Endothelial cell of umbilical vein (primary cell): ENCODE measurements at regions not wholly inside any gene's neighbourhood (a gene's known extent, or its start where the extent isn't known, plus 50 kb on each side); places are given as distances from the start of the nearest gene placed in this dataset.

Experiments
- EZH2 ChIP-seq: IDR thresholded peaks from 2 replicates; pipeline ENCODE4 v1.6.1; 2012; ENCODE audit warnings: borderline replicate concordance, low read depth, mild to moderate bottlenecking, moderate library complexity, low read length, inconsistent platforms; ENCODE audit not compliant: severe bottlenecking
- JUN ChIP-seq: IDR thresholded peaks from 2 replicates; pipeline ENCODE4 v1.6.1; 2011; ENCODE audit warnings: borderline replicate concordance, low read depth; ENCODE audit not compliant: insufficient read length, insufficient read depth
- MYC ChIP-seq: IDR thresholded peaks from one replicate; pipeline ENCODE4 v1.6.1; 2011; ENCODE audit warnings: mild to moderate bottlenecking, low read depth, low read length
- POLR2A ChIP-seq: IDR thresholded peaks from 2 replicates; pipeline ENCODE4 v1.6.1; 2012; ENCODE audit warnings: low read depth, mild to moderate bottlenecking, control low read depth, low read length
- TF ChIP-seq, protein P1 (sequence below), 2 donors: IDR thresholded peaks; 1 replicate in 1 of 2; 2 replicates in 1 of 2; pipeline ENCODE4 v1.5.1; 2011; ENCODE audit warnings: low read length in 2 of 2, mild to moderate bottlenecking in 2 of 2, moderate library complexity in 2 of 2, control low read depth in 1 of 2, inconsistent platforms in 1 of 2, low read depth in 1 of 2; ENCODE audit not compliant: insufficient read depth in 1 of 2; ENCODE audit errors: extremely low read depth in 1 of 2

DNA sequence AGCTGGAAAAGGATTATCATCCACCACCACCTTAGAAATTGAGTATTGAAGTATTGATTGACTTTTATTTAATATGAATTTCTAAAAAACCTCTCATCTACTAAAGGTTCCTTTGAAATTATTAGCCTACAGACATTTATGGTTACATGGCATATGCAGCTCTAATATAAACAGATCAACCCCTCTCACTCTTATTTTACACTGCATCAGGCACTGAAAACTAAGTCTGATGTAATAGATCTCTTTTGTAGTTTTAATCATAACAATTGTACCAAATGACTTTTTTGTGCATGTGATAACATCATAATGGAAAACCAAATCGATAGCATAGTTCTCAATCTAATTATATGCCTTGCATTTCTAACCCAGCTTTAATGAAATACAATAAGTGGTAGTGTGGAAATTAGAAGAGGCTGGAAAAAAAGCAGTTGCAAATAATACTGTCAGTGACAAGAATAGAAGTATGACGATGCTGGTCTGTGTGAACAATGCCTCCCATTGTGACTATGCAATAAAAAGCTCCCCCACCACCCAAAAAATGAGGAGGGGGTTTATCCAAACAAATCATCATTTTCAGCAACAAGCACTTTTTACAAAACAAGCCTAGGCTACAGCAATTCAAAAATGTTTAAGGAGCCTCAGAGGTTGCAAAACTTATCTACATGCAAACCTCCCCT, 426.5 kb upstream of the NFIA start:
- TF ChIP-seq POLR2A, result no peak
- TF ChIP-seq, protein P1, sequence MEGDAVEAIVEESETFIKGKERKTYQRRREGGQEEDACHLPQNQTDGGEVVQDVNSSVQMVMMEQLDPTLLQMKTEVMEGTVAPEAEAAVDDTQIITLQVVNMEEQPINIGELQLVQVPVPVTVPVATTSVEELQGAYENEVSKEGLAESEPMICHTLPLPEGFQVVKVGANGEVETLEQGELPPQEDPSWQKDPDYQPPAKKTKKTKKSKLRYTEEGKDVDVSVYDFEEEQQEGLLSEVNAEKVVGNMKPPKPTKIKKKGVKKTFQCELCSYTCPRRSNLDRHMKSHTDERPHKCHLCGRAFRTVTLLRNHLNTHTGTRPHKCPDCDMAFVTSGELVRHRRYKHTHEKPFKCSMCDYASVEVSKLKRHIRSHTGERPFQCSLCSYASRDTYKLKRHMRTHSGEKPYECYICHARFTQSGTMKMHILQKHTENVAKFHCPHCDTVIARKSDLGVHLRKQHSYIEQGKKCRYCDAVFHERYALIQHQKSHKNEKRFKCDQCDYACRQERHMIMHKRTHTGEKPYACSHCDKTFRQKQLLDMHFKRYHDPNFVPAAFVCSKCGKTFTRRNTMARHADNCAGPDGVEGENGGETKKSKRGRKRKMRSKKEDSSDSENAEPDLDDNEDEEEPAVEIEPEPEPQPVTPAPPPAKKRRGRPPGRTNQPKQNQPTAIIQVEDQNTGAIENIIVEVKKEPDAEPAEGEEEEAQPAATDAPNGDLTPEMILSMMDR (IDR thresholded peaks at IDR 0.05; ENCODE audit: extremely low read depth in 1 of 2, insufficient read depth in 1 of 2, low read depth in 1 of 2, low read length in 2 of 2), result no peak
- TF ChIP-seq MYC, result no peak
- TF ChIP-seq EZH2, result no peak
- no peak for TF ChIP-seq JUN
